Activated T-cell treated with anti-CD3 and anti-CD28 coated beads, Interleukin-2, amount 50 U/mL, for 72 hours (primary cell): ENCODE measurements at regions not wholly inside any gene's neighbourhood (a gene's known extent, or its start where the extent isn't known, plus 50 kb on each side); places are given as distances from the start of the nearest gene placed in this dataset.

Source experiments
- ATAC-seq, 2 donors: fragments of 150-1000 bp; cut with Tn5 transposase; replicated peaks in 1 of 2; 2 replicates each; pipeline ENCODE4 v1.10.0; 2021; ENCODE audit warnings: moderate library complexity in 2 of 2, mild to moderate bottlenecking in 1 of 2
- DNase-seq, 2 donors: peaks; one replicate each; pipeline ENCODE4 v3.0.0; 2021 to 2022; ENCODE audit warnings: mixed read lengths in 1 of 2
- H3K27ac Mint-ChIP-seq: one replicate; pipeline ENCODE4 v1.8.0; 2022; ENCODE audit warnings: mild to moderate bottlenecking, moderate library complexity, mixed read lengths
- H3K27me3 Mint-ChIP-seq: one replicate; pipeline ENCODE4 v1.8.0; 2022; ENCODE audit warnings: low read depth, mixed read lengths
- H3K36me3 Mint-ChIP-seq, 2 donors: one replicate each; pipeline ENCODE4 v1.8.0; 2022; ENCODE audit warnings: mixed read lengths in 2 of 2, mild to moderate bottlenecking in 1 of 2; ENCODE audit not compliant: insufficient read depth in 2 of 2
- H3K4me1 Mint-ChIP-seq: one replicate; pipeline ENCODE4 v1.8.0; 2022; ENCODE audit warnings: low read depth, mixed read lengths
- H3K4me3 Mint-ChIP-seq, 2 donors: one replicate each; pipeline ENCODE4 v1.8.0; 2022; ENCODE audit warnings: mild to moderate bottlenecking in 2 of 2, mixed read lengths in 2 of 2, moderate library complexity in 2 of 2
- H3K9me3 Mint-ChIP-seq, 2 donors: one replicate each; pipeline ENCODE4 v1.8.0; 2022; ENCODE audit warnings: mixed read lengths in 2 of 2

DNA sequence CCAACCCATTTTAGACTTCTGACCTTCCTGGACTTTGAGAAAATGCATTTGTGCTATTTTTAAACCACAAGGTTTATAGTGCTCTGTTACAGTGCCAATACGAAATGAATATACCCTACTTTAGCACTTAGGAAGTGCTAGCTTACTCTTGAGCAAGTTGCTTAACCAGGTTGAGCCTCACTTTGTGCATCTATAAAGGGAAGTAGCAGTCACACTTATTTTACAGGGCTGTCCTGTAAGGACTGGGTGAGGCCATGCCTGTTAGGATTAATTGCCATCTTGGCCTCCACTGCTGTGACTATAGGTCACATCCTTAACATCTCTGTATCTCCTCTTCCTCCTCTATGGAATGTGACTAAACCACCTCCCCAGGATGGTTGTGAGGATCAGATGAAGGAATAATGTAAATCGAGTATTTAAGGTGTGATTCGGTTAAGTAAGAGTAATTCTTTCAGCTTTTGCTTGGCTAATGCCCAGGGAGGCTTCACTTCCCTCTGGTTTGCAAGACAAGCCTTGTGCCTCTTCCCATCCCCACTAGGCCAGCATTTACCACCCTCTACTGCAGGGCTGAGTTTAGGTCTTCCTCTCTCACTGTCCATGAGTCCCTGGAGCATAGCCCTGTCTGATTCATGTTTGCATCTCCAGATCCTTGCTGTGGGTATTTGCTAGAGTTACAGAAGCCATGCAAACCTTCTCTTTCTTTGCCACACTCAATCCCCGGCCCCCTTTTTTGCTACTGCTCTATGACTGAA is 341.2 kb downstream of the ZNF521 start:
- ATAC-seq (no peak), DNase-seq (no peak)
- H3K4me3 Mint-ChIP-seq, result no peak overlapping the region
- H3K36me3 Mint-ChIP-seq, result no peaks in the 10 kb centered on the region
- H3K27me3 Mint-ChIP-seq, result no peaks in the 10 kb centered on the region
- H3K4me1 Mint-ChIP-seq, result no peaks in the 10 kb centered on the region
- no peak overlapping the region for H3K27ac Mint-ChIP-seq
- peaks cover 1 to 3% of the 10 kb centered on the region in 2 donors for H3K9me3 Mint-ChIP-seq
